ENCODE measurements at regions not wholly inside any gene's neighbourhood (a gene's known extent, or its start where the extent isn't known, plus 50 kb on each side); places are given as distances from the start of the nearest gene placed in this dataset.

DNA sequence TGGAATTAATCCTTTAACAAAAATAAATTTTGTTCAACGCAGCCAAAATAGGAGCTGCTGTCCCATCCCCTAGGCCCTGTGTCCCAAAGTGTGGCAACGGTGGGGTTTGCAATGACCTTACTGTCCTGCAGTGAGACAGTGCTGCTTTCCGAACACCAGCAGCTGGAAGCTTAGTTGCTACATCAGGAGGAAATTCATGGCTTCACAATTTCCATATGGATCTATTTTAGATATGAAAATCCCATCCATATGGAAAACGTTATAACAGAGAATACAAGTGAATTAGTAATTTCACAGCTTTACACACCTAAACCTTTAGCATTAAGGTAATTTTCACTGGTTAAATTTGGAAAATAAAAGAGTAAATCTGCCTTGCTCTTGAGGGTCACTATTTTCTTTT is 396.3 kb upstream of the TENM3 start:
- TF ChIP-seq, protein P1, sequence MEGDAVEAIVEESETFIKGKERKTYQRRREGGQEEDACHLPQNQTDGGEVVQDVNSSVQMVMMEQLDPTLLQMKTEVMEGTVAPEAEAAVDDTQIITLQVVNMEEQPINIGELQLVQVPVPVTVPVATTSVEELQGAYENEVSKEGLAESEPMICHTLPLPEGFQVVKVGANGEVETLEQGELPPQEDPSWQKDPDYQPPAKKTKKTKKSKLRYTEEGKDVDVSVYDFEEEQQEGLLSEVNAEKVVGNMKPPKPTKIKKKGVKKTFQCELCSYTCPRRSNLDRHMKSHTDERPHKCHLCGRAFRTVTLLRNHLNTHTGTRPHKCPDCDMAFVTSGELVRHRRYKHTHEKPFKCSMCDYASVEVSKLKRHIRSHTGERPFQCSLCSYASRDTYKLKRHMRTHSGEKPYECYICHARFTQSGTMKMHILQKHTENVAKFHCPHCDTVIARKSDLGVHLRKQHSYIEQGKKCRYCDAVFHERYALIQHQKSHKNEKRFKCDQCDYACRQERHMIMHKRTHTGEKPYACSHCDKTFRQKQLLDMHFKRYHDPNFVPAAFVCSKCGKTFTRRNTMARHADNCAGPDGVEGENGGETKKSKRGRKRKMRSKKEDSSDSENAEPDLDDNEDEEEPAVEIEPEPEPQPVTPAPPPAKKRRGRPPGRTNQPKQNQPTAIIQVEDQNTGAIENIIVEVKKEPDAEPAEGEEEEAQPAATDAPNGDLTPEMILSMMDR (IDR thresholded peaks at IDR 0.05): no peak
- no peak for TF ChIP-seq POLR2A (IDR thresholded peaks at IDR 0.05)
